ENCODE measurements at regions not wholly inside any gene's neighbourhood (a gene's known extent, or its start where the extent isn't known, plus 50 kb on each side); places are given as distances from the start of the nearest gene placed in this dataset.

DNA sequence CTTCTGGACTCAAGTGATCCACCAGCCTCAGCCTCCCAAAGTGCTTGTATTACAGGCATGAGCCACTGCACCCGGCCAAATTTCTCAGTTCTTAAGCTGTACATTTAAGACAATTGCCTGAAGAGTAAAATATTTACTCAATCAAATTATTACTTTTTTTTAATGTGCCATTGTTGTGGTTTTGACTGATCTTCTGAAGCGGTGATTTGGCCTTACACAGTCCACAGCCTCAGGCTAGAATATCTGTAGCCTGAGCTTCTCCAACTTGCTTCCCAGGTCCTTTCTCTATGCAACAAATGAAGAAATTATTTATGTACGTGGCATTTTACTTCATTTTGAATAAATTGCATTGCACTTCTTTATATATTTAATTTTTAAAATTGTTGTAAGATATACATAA, 281.3 kb downstream of the KLF5 start:
- no peak for DNase-seq (ENCODE audit: low read depth)
- Histone ChIP-seq H3K27me3 (ENCODE audit: control insufficient read depth, insufficient read depth, low read length) (no peaks in the 10 kb centered on the region), H3K36me3 (ENCODE audit: control insufficient read depth, insufficient read depth, low read length) (no peaks in the 10 kb centered on the region), H3K4me3 (ENCODE audit: low read depth, low read length) (no peak overlapping the region)
- TF ChIP-seq, protein P1, sequence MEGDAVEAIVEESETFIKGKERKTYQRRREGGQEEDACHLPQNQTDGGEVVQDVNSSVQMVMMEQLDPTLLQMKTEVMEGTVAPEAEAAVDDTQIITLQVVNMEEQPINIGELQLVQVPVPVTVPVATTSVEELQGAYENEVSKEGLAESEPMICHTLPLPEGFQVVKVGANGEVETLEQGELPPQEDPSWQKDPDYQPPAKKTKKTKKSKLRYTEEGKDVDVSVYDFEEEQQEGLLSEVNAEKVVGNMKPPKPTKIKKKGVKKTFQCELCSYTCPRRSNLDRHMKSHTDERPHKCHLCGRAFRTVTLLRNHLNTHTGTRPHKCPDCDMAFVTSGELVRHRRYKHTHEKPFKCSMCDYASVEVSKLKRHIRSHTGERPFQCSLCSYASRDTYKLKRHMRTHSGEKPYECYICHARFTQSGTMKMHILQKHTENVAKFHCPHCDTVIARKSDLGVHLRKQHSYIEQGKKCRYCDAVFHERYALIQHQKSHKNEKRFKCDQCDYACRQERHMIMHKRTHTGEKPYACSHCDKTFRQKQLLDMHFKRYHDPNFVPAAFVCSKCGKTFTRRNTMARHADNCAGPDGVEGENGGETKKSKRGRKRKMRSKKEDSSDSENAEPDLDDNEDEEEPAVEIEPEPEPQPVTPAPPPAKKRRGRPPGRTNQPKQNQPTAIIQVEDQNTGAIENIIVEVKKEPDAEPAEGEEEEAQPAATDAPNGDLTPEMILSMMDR (IDR thresholded peaks at IDR 0.05; ENCODE audit: insufficient read depth, low read length, poor library complexity, severe bottlenecking): no peak

DNA sequence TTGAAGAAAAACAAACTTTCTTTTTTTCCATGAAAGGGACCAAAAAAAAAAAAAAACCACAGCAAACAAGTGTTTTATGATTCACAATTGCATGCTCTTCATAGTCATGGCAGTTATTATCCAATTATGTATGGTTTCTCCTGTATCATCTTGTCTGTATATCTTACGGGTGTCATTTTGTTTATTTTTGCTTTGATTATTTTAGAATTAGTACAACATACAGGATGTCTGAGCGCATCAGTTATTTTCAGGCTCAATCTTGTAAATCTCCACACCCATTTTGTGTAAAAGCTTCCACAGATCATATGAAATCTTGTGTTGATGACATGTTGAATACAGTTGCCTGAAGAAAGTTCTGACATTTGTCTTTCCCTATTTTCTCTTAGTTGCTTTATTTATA, 280.3 kb downstream of the KLF5 start:
- no peaks in the 10 kb centered on the region for H3K36me3 ChIP-seq (ENCODE audit: control insufficient read depth, insufficient read depth, low read length)
- H3K27me3 ChIP-seq (ENCODE audit: control insufficient read depth, insufficient read depth, low read length): no peaks in the 10 kb centered on the region
- no peak for DNase-seq (ENCODE audit: low read depth)
- no peak overlapping the region for H3K4me3 ChIP-seq (ENCODE audit: low read depth, low read length)
- TF ChIP-seq, protein P1 (IDR thresholded peaks at IDR 0.05; ENCODE audit: insufficient read depth, low read length, poor library complexity, severe bottlenecking): no peak

DNA sequence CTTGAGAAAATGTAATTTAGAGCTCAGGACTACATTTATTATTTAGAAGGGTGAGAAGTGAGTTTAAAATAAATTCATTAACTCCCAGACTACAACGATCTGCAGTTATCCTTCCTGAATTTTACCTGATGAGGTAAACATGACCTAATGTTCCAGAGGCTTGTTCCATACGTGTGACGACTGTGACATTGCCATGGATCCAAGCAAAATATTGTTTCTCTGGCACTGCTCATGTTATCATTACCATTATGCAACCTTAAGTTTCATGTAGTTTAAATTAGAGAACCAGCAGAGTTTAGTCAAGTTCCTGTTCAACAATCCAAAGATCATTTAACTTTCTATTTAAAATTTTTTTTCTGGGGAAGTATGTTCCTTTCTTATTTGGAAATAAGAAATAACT, 279.6 kb downstream of the KLF5 start:
- Histone ChIP-seq H3K36me3 (ENCODE audit: control insufficient read depth, insufficient read depth, low read length) (no peaks in the 10 kb centered on the region), H3K4me3 (ENCODE audit: low read depth, low read length) (no peak overlapping the region), H3K27me3 (ENCODE audit: control insufficient read depth, insufficient read depth, low read length) (no peaks in the 10 kb centered on the region)
- TF ChIP-seq, protein P1 (IDR thresholded peaks at IDR 0.05; ENCODE audit: insufficient read depth, low read length, poor library complexity, severe bottlenecking): no peak
- no peak for DNase-seq (ENCODE audit: low read depth)

DNA sequence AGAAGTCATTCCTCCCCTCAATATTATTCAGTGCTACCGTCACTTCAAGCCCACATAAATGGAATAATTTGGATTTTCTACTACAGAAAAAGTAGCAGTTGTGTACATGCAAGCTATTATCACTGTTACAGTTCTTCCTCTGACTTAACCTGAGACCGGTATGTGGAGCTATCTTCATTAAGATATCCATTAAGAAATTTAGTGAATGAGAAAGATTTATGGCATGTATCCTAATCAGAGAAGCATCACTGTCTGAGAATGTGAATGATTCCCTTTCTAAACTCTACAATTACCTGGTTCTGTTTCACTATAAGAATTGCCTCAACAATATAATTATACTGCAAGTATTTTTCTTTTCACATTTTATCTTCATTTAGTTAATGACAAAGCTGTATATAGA, 278.7 kb downstream of the KLF5 start:
- Histone ChIP-seq H3K36me3 (ENCODE audit: control insufficient read depth, insufficient read depth, low read length) (no peaks in the 10 kb centered on the region), H3K4me3 (ENCODE audit: low read depth, low read length) (no peak overlapping the region), H3K27me3 (ENCODE audit: control insufficient read depth, insufficient read depth, low read length) (no peaks in the 10 kb centered on the region)
- TF ChIP-seq, protein P1 (IDR thresholded peaks at IDR 0.05; ENCODE audit: insufficient read depth, low read length, poor library complexity, severe bottlenecking): no peak
- no peak for DNase-seq (ENCODE audit: low read depth)

DNA sequence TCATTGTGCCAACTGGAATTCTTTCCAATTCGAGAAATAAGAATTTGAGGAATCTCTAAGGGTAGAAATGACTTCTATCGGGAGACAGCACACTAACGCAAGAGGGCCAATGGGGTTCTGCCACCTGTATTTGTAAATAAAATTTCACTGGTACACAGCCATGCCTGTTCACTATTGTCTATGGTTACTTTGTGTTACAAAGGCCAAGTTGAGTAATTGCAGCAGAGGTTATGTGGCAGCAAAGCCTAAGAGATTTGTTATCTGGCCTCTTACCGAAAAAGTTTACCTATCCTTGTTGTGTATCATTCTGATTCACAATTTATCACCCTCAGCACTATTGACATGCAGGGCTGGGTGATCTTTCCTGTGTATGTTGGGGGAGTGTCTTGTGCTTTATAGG, 278.0 kb downstream of the KLF5 start:
- TF ChIP-seq, protein P1 (IDR thresholded peaks at IDR 0.05; ENCODE audit: insufficient read depth, low read length, poor library complexity, severe bottlenecking): no peak
- Histone ChIP-seq H3K27me3 (ENCODE audit: control insufficient read depth, insufficient read depth, low read length) (no peaks in the 10 kb centered on the region), H3K36me3 (ENCODE audit: control insufficient read depth, insufficient read depth, low read length) (no peaks in the 10 kb centered on the region), H3K4me3 (ENCODE audit: low read depth, low read length) (no peak overlapping the region)
- DNase-seq (ENCODE audit: low read depth): no peak

DNA sequence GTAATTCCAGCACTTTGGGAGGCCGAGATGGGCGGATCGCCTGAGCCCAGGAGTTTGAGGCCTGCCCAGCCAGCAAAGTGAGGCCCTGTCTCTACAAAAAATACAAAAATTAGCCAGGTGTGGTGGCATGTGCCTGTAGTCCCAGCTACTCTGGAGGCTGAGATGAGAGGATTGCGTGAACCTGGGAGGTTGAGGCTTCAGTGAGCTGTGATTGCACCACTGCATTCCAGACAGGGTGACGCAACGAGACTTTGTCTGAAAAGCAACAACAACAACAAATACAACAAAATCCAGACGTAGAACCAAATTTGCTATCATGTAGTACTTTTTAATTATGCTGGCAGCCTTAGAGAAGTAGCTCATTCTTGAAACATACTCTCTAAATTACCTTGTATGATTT, 277.1 kb downstream of the KLF5 start:
- DNase-seq (ENCODE audit: low read depth): no peak
- TF ChIP-seq, protein P1 (IDR thresholded peaks at IDR 0.05; ENCODE audit: insufficient read depth, low read length, poor library complexity, severe bottlenecking): no peak
- Histone ChIP-seq H3K4me3 (ENCODE audit: low read depth, low read length) (no peak overlapping the region), H3K27me3 (ENCODE audit: control insufficient read depth, insufficient read depth, low read length) (no peaks in the 10 kb centered on the region), H3K36me3 (ENCODE audit: control insufficient read depth, insufficient read depth, low read length) (no peaks in the 10 kb centered on the region)

Measured in kidney epithelial cell (primary cell).